Esophagus (tissue), 2 donors: ENCODE measurements at regions not wholly inside any gene's neighbourhood (a gene's known extent, or its start where the extent isn't known, plus 50 kb on each side); places are given as distances from the start of the nearest gene placed in this dataset.
"Not testable (repeated sequence)": the region's sequence is repeated elsewhere in the genome, so short reads cannot be mapped to it uniquely, and the experiment has no call there.

Experiments
- H3K27ac ChIP-seq, 2 donors: one replicate each; pipeline ENCODE4 v1.5.1; 2013; ENCODE audit warnings: low read depth in 2 of 2, mild to moderate bottlenecking in 2 of 2, inconsistent platforms in 1 of 2, low read length in 1 of 2, moderate library complexity in 1 of 2
- H3K27me3 ChIP-seq, 2 donors: one replicate each; pipeline ENCODE4 v1.6.1; 2013; ENCODE audit warnings: low read length in 2 of 2, control low read depth in 1 of 2, mild to moderate bottlenecking in 1 of 2; ENCODE audit not compliant: insufficient read depth in 2 of 2, control insufficient read depth in 1 of 2
- H3K36me3 ChIP-seq, 2 donors: one replicate each; pipeline ENCODE4 v1.6.1; 2013; ENCODE audit warnings: low read length in 1 of 2; ENCODE audit not compliant: control insufficient read depth in 2 of 2, insufficient read depth in 2 of 2
- H3K4me1 ChIP-seq, 2 donors: one replicate each; pipeline ENCODE4 v1.6.1; 2013; ENCODE audit warnings: low read length in 1 of 2; ENCODE audit not compliant: control insufficient read depth in 2 of 2, insufficient read depth in 2 of 2
- H3K4me3 ChIP-seq, 2 donors: one replicate each; pipeline ENCODE4 v1.5.1; 2013; ENCODE audit warnings: low read length in 2 of 2, mild to moderate bottlenecking in 2 of 2, low read depth in 1 of 2, moderate library complexity in 1 of 2
- H3K9me3 ChIP-seq, 2 donors: one replicate each; pipeline ENCODE4 v1.6.1; 2013; ENCODE audit warnings: mild to moderate bottlenecking in 2 of 2, low read depth in 1 of 2, low read length in 1 of 2, moderate library complexity in 1 of 2; ENCODE audit not compliant: control insufficient read depth in 2 of 2, insufficient read depth in 1 of 2
- WGBS, 2 donors: extraction: QIAGEN DNeasy Blood & Tissue Kit; methylation state at CpG; one replicate each; pipeline ENCODE4 v1.1.7; 2013; 5-methylcytosine and 5-hydroxymethylcytosine counted together
- donor health status: healthy with polysubstance abuse.
- donor health status: Bipolar disorder and iron deficiency.

GRCh38 chr21:15462092-15462491 is 267.7 kb upstream of the USP25 start:
- no peaks in the 10 kb centered on the region for H3K4me1 ChIP-seq
- no peaks in the 10 kb centered on the region for H3K9me3 ChIP-seq
- no peak overlapping the region for H3K27ac ChIP-seq
- 81 to 86% methylated on average over 1 of the region's 1 CpG for WGBS, 2 donors
- H3K4me3 ChIP-seq: no peak overlapping the region
- no peaks in the 10 kb centered on the region for H3K36me3 ChIP-seq
- no peaks in the 10 kb centered on the region for H3K27me3 ChIP-seq

- H3K4me3 ChIP-seq: no peak overlapping the region
- no peak overlapping the region for H3K27ac ChIP-seq
- 93 to 94% methylated on average over 4 of the region's 4 CpGs for WGBS, 2 donors
- no peaks in the 10 kb centered on the region for H3K36me3 ChIP-seq
- H3K9me3 ChIP-seq: no peaks in the 10 kb centered on the region
- H3K4me1 ChIP-seq: no peaks in the 10 kb centered on the region
- no peaks in the 10 kb centered on the region for H3K27me3 ChIP-seq
Observed at GRCh38 chr21:15466329-15466728, 263.5 kb upstream of the USP25 start.

- Histone ChIP-seq H3K27ac (no peak overlapping the region), H3K4me3 (no peak overlapping the region), H3K9me3 (no peaks in the 10 kb centered on the region), H3K4me1 (no peaks in the 10 kb centered on the region), H3K27me3 (no peaks in the 10 kb centered on the region), H3K36me3 (no peaks in the 10 kb centered on the region)
- 85 to 86% methylated on average over 2 of the region's 2 CpGs for WGBS, 2 donors
Observed at GRCh38 chr21:15468368-15468767, 261.4 kb upstream of the USP25 start.

- no peak overlapping the region for H3K27ac ChIP-seq
- H3K36me3 ChIP-seq: no peaks in the 10 kb centered on the region
- no peaks in the 10 kb centered on the region for H3K4me1 ChIP-seq
- no peak overlapping the region for H3K4me3 ChIP-seq
- 89% methylated on average over 6 of the region's 6 CpGs for WGBS, 2 donors
- H3K27me3 ChIP-seq: no peaks in the 10 kb centered on the region
- no peaks in the 10 kb centered on the region for H3K9me3 ChIP-seq
Observed at GRCh38 chr21:15472108-15473040, 257.4 kb upstream of the USP25 start.

GRCh38 chr21:15477773-15478172 is 252.0 kb upstream of the USP25 start:
- H3K36me3 ChIP-seq, H3K4me1 ChIP-seq, H3K27me3 ChIP-seq, H3K4me3 ChIP-seq, H3K27ac ChIP-seq, H3K9me3 ChIP-seq: not testable (repeated sequence)
- WGBS, 2 donors: 83 to 84% methylated on average over 3 of the region's 3 CpGs

GRCh38 chr21:15480160-15480559 is 249.6 kb upstream of the USP25 start:
- no peaks in the 10 kb centered on the region for H3K36me3 ChIP-seq
- 87 to 91% methylated on average over 6 of the region's 6 CpGs for WGBS, 2 donors

GRCh38 chr21:15483138-15483780 is 246.5 kb upstream of the USP25 start:
- no peak overlapping the region for H3K27ac ChIP-seq
- no peak overlapping the region for H3K4me3 ChIP-seq
- no peaks in the 10 kb centered on the region for H3K27me3 ChIP-seq
- no peaks in the 10 kb centered on the region for H3K4me1 ChIP-seq
- WGBS, 2 donors: 11 to 17% methylated on average over 8 of the region's 8 CpGs
- no peaks in the 10 kb centered on the region for H3K36me3 ChIP-seq
- no peaks in the 10 kb centered on the region for H3K9me3 ChIP-seq

More at GRCh38 chr21:15480160-15480559, 249.6 kb upstream of the USP25 start:
- Histone ChIP-seq H3K4me1 (no peaks in the 10 kb centered on the region), H3K27ac (no peak overlapping the region), H3K4me3 (no peak overlapping the region), H3K9me3 (no peaks in the 10 kb centered on the region), H3K27me3 (no peaks in the 10 kb centered on the region)

GRCh38 chr21:15486460-15487195 is 243.2 kb upstream of the USP25 start:
- no peaks in the 10 kb centered on the region for H3K9me3 ChIP-seq
- no peaks in the 10 kb centered on the region for H3K4me1 ChIP-seq
- H3K27ac ChIP-seq: no peak overlapping the region
- no peaks in the 10 kb centered on the region for H3K36me3 ChIP-seq
- H3K27me3 ChIP-seq: no peaks in the 10 kb centered on the region
- H3K4me3 ChIP-seq: no peak overlapping the region
- 88 to 92% methylated on average over 11 of the region's 11 CpGs for WGBS, 2 donors

- 74 to 84% methylated on average over 3 of the region's 3 CpGs for WGBS, 2 donors
- H3K27ac ChIP-seq: no peak overlapping the region
- no peaks in the 10 kb centered on the region for H3K36me3 ChIP-seq
- no peak overlapping the region for H3K4me3 ChIP-seq
- H3K4me1 ChIP-seq: no peaks in the 10 kb centered on the region
- no peaks in the 10 kb centered on the region for H3K9me3 ChIP-seq
- no peaks in the 10 kb centered on the region for H3K27me3 ChIP-seq
Observed at GRCh38 chr21:15487196-15487550, 242.6 kb upstream of the USP25 start.
